GM19324 (cell line): ENCODE measurements at regions not wholly inside any gene's neighbourhood (a gene's known extent, or its start where the extent isn't known, plus 50 kb on each side); places are given as distances from the start of the nearest gene placed in this dataset.
"Not testable (repeated sequence)": the region's sequence is repeated elsewhere in the genome, so short reads cannot be mapped to it uniquely, and the experiment has no call there.

Experiments used
- ATAC-seq: cut with Tn5 transposase; IDR thresholded peaks from one replicate; pipeline ENCODE4 v1.9.1; 2021; ENCODE audit warnings: mild to moderate bottlenecking, moderate library complexity; ENCODE audit not compliant: unreplicated experiment, low FRiP score

GRCh38 chr2:22361571-22361970, 1023.4 kb upstream of the KLHL29 start:
- no peak for ATAC-seq

GRCh38 chr2:22375096-22375495, 1009.9 kb upstream of the KLHL29 start:
- no peak for ATAC-seq

- no peak for ATAC-seq
These were observed 1007.7 kb upstream of the KLHL29 start for GRCh38 chr2:22377268-22377667.

- no peak for ATAC-seq
These were observed 1002.4 kb upstream of the KLHL29 start for GRCh38 chr2:22382479-22383169.

- ATAC-seq = no peak
These were observed 987.1 kb upstream of the KLHL29 start for GRCh38 chr2:22397847-22398246.

GRCh38 chr2:22403748-22404147, 981.2 kb upstream of the KLHL29 start:
- no peak for ATAC-seq

GRCh38 chr2:22406625-22407024, 978.4 kb upstream of the KLHL29 start:
- ATAC-seq = no peak

- no peak for ATAC-seq
These were observed 964.9 kb upstream of the KLHL29 start for GRCh38 chr2:22420076-22420475.

- ATAC-seq = no peak
These were observed 942.9 kb upstream of the KLHL29 start for GRCh38 chr2:22442051-22442450.

GRCh38 chr2:22444281-22444680, 940.7 kb upstream of the KLHL29 start:
- no peak for ATAC-seq

- no peak for ATAC-seq
These were observed 935.3 kb upstream of the KLHL29 start for GRCh38 chr2:22449696-22450095.

GRCh38 chr2:22450831-22451230, 934.1 kb upstream of the KLHL29 start:
- no peak for ATAC-seq

GRCh38 chr2:22454826-22455485, 930.0 kb upstream of the KLHL29 start:
- no peak for ATAC-seq

GRCh38 chr2:22458440-22458839, 926.5 kb upstream of the KLHL29 start:
- ATAC-seq = no peak

GRCh38 chr2:22475103-22475502, 909.9 kb upstream of the KLHL29 start:
- not testable (repeated sequence) for ATAC-seq

- no peak for ATAC-seq
These were observed 906.6 kb upstream of the KLHL29 start for GRCh38 chr2:22478329-22478728.

GRCh38 chr2:22481486-22482259, 903.3 kb upstream of the KLHL29 start:
- ATAC-seq = no peak

- no peak for ATAC-seq
These were observed 901.9 kb upstream of the KLHL29 start for GRCh38 chr2:22483036-22483435.

- ATAC-seq = no peak
These were observed 899.5 kb upstream of the KLHL29 start for GRCh38 chr2:22485486-22485885.

GRCh38 chr2:22486343-22486742, 898.6 kb upstream of the KLHL29 start:
- ATAC-seq = no peak

- no peak for ATAC-seq
These were observed 897.9 kb upstream of the KLHL29 start for GRCh38 chr2:22487036-22487435.

- ATAC-seq = no peak
These were observed 897.4 kb upstream of the KLHL29 start for GRCh38 chr2:22487541-22487940.
